Adrenal gland (tissue), 9 donors: ENCODE measurements at regions not wholly inside any gene's neighbourhood (a gene's known extent, or its start where the extent isn't known, plus 50 kb on each side); places are given as distances from the start of the nearest gene placed in this dataset.
"Not testable (repeated sequence)": the region's sequence is repeated elsewhere in the genome, so short reads cannot be mapped to it uniquely, and the experiment has no call there.

Source experiments
- DNase-seq, 7 donors: peaks; one replicate each; pipeline ENCODE4 v3.0.0-alpha.2; 2019 to 2020
- H3K27ac ChIP-seq, 5 donors: fragments of 200-600 bp; sonication (generic) in 4 of 5; 1 replicate in 3 of 5; 2 replicates in 2 of 5; pipeline versions ENCODE4 v1.5.1 to v1.8.0; 2016 to 2020; ENCODE audit warnings: mild to moderate bottlenecking in 1 of 5
- H3K27me3 ChIP-seq: fragments of 200-600 bp; 2 replicates; pipeline ENCODE4 v1.8.0; 2021
- H3K36me3 ChIP-seq, 2 donors: fragments of 200-600 bp; replicated peaks in 1 of 2; 1 replicate in 1 of 2; 2 replicates in 1 of 2; pipeline versions ENCODE4 v1.5.1 to v1.8.0; 2018 to 2022
- H3K4me1 ChIP-seq, 2 donors: fragments of 200-600 bp; replicated peaks in 1 of 2; 1 replicate in 1 of 2; 2 replicates in 1 of 2; pipeline versions ENCODE4 v1.5.1 to v1.8.0; 2018 to 2021
- H3K4me3 ChIP-seq, 4 donors: fragments of 200-600 bp; sonication (generic) in 3 of 4; one replicate each; pipeline ENCODE4 v1.5.1; 2016 to 2018
- H3K9me3 ChIP-seq, 3 donors: fragments of 200-600 bp; sonication (generic) in 1 of 3; replicated peaks in 1 of 3; 1 replicate in 2 of 3; 2 replicates in 1 of 3; pipeline versions ENCODE4 v1.5.1 to v1.8.0; 2016 to 2021
- POLR2A ChIP-seq, 2 donors: fragments of 450-650 bp; IDR thresholded peaks; one replicate each; pipeline ENCODE4 v1.6.1; 2017; ENCODE audit warnings: antibody characterized with exemption in 2 of 2, mild to moderate bottlenecking in 2 of 2, moderate library complexity in 1 of 2
- whole genome bisulfite sequencing, 4 donors: extraction: QIAGEN DNeasy Blood & Tissue Kit in 2 of 4; methylation state at CpG; one replicate each; pipeline versions ENCODE4 v1.1.5 to v1.1.7; 2013 to 2017; 5-methylcytosine and 5-hydroxymethylcytosine counted together
- intact Hi-C, 2 donors: fragments of 100-400 bp; cut with DNase I; formaldehyde crosslinking; loops; one replicate each; pipeline versions ENCODE4 v1.14.1 to v1.15.0; 2022 to 2023
- TF ChIP-seq, protein P1 (sequence below), 6 experiments: fragments of 450-650 bp in 4 of 6; fragments of 200-600 bp in 2 of 6; sonication (generic) in 1 of 6; IDR thresholded peaks; 1 replicate in 5 of 6; 2 replicates in 1 of 6; pipeline versions ENCODE4 v1.5.1 to v1.8.0; 2016 to 2021; ENCODE audit warnings: antibody characterized with exemption in 6 of 6, mild to moderate bottlenecking in 2 of 6, moderate library complexity in 1 of 6
- donor health status: healthy with polysubstance abuse.
- donor health status: Bipolar disorder and iron deficiency.
- donor health status: DM: yes; HTN: yes; CAD: no.
- donor health status: DM: no; HTN: no; CAD: no.
- donor health status: DM: no; HTN: no; CAD: no.

DNA sequence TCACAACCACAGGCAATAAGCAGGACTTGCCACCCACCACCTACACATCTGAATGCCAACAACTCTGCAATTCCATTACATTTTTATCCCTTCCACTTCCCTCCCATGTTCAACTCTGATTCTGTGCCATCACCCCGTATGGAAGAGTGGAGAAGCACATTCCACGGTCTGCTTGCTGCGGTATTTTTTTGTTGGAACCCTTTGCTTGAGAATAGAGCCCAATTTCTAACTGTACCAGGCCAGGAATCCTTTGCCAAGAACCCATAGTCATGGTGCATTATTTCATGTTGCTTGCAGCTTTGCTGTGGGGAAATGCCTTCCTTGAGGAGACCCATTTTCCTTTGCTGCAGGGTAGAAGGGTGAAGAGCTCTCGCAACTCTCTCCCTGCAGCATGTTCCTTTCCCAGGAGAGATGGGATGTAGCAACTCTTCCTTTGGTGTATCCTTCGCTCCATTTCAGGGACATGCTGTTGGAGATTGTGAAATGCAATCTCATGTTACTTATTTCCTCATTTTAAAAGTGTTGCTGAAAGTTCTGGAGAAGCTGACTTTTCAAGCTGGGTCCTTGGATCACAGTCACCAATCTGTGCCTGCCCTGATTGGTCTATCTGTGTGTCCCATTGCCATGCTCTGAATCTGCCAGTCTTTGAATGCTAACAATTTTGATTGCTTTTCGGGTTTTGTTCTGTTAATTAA lies 69.8 kb upstream of the STARD13 start:
- no peaks in the 10 kb centered on the region for H3K9me3 ChIP-seq
- H3K27ac ChIP-seq: peak overlapping the region in 2 of 5 donors; percentile 54 to 70
- H3K36me3 ChIP-seq: no peaks in the 10 kb centered on the region
- WGBS, 4 donors: 69 to 78% (median 74%) methylated on average over 6 of the region's 6 CpGs
- peak in 6 of 7 donors; percentile 26 to 73 (median 45) for DNase-seq
- no peak overlapping the region for H3K4me3 ChIP-seq
- no peak for TF ChIP-seq POLR2A (IDR thresholded peaks at IDR 0.05)
- TF ChIP-seq, protein P1, sequence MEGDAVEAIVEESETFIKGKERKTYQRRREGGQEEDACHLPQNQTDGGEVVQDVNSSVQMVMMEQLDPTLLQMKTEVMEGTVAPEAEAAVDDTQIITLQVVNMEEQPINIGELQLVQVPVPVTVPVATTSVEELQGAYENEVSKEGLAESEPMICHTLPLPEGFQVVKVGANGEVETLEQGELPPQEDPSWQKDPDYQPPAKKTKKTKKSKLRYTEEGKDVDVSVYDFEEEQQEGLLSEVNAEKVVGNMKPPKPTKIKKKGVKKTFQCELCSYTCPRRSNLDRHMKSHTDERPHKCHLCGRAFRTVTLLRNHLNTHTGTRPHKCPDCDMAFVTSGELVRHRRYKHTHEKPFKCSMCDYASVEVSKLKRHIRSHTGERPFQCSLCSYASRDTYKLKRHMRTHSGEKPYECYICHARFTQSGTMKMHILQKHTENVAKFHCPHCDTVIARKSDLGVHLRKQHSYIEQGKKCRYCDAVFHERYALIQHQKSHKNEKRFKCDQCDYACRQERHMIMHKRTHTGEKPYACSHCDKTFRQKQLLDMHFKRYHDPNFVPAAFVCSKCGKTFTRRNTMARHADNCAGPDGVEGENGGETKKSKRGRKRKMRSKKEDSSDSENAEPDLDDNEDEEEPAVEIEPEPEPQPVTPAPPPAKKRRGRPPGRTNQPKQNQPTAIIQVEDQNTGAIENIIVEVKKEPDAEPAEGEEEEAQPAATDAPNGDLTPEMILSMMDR (IDR thresholded peaks at IDR 0.05): no peak
- H3K27me3 ChIP-seq: no peaks in the 10 kb centered on the region
- peaks cover 0 to 24% of the 10 kb centered on the region in 2 donors for H3K4me1 ChIP-seq
- intact Hi-C loops: no loop called here

DNA sequence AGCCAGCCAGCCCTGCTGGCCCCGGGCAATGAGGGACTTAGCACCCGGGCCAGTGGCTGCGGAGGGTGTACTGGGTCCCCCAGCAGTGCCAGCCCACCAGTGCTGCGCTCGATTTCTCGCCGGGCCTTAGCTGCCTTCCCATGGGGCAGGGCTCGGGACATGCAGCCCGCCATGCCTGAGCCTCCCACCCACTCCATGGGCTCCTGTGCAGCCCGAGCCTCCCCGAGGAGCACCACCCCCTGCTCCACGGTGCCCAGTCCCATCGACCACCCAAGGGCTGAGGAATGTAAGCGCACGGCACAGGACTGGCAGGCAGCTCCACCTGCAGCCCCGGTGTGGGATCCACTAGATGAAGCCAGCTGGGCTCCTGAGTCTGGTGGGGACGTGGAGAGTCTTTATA lies 72.5 kb upstream of the STARD13 start:
- 92 to 100% (median 94%) methylated on average over 6 to 17 of the region's 17 CpGs; no CpG with 5 or more reads in 1 of the 4 donors for WGBS, 4 donors
- H3K9me3 ChIP-seq, H3K27ac ChIP-seq, H3K4me3 ChIP-seq, intact Hi-C loops, H3K36me3 ChIP-seq, H3K4me1 ChIP-seq, DNase-seq, H3K27me3 ChIP-seq: not testable (repeated sequence)

DNA sequence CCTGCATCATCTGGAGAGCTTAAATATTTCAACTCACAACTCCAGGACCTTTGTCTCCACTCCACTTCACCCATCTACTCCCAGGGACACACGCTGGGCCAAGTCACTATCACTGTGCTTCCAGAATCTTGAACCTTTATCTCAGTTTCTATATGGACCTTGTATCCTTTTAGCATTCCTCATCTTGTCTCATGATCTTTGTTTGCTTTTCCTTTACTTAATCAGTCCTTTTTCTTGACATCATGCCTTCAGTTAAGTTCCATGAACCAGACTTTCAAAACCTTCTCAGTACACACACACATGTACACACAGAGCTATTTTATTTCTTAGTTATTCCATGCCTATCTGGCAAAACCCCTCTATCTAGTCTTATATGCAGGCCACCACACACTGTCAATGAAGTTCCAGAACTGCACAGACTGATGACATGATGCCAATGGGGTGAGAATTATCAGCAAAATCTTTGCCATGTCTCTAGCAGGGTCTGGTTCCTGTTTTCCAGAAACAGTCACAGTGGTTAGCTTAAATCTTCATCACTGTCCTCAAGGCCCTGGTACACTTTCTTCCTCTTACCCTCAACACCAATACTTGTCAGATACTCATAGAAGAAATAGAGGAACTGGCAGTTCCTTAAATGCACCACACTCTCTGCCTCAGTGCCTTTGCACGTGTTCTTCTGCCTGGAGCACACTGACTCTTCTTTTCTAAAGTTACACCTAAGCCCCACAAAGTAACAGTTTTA lies 77.6 kb upstream of the STARD13 start:
- Histone ChIP-seq H3K27me3 (no peaks in the 10 kb centered on the region), H3K27ac (peak overlapping the region in 1 of 5 donors; percentile 11), H3K9me3 (no peaks in the 10 kb centered on the region), H3K4me3 (no peak overlapping the region), H3K36me3 (no peaks in the 10 kb centered on the region), H3K4me1 (peaks cover 0 to 28% of the 10 kb centered on the region in 2 donors)
- TF ChIP-seq, protein P1 (IDR thresholded peaks at IDR 0.05): no peak
- no peak for TF ChIP-seq POLR2A (IDR thresholded peaks at IDR 0.05)
- intact Hi-C loops: no loop called here
- peak in 1 of 7 donors; percentile 20 for DNase-seq
- 84 to 92% (median 89%) methylated on average over 2 of the region's 2 CpGs for WGBS, 4 donors

DNA sequence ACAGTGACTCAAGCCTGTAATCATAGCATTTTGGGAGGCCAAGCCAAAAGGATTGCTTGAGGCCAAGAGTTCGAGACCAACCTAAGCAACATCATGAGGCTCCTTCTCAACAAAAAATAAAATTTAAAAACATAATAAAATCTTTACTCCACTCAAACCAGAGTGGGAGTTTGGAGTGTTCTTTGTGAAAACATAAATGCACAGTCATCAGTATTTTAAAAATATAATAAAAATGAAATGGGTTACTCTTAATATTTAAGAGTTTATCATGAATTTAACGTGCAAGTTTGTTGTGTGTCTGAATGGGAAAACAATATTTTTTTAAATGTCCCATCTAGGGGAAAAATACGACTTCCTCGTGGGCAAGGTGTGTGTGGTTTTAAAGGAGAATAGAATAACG lies 78.6 kb upstream of the STARD13 start:
- 87 to 90% (median 88%) methylated on average over 5 of the region's 5 CpGs for WGBS, 4 donors
- H3K36me3 ChIP-seq: no peaks in the 10 kb centered on the region
- intact Hi-C loops: no loop called here

More for the DNA sequence above, 78.6 kb upstream of the STARD13 start:
- Histone ChIP-seq H3K27ac (no peak overlapping the region), H3K4me3 (no peak overlapping the region), H3K4me1 (peaks cover 0 to 28% of the 10 kb centered on the region in 2 donors), H3K9me3 (no peaks in the 10 kb centered on the region), H3K27me3 (no peaks in the 10 kb centered on the region)
- TF ChIP-seq, protein P1 (IDR thresholded peaks at IDR 0.05): no peak
- no peak for TF ChIP-seq POLR2A (IDR thresholded peaks at IDR 0.05)
- DNase-seq: no peak
